Fibroblast of lung (primary cell): ENCODE measurements at regions not wholly inside any gene's neighbourhood (a gene's known extent, or its start where the extent isn't known, plus 50 kb on each side); places are given as distances from the start of the nearest gene placed in this dataset.

ENCODE experiments used
- CTCF ChIP-seq, 2 donors: IDR thresholded peaks in 1 of 2; conservative IDR thresholded peaks in 1 of 2; 1 replicate in 1 of 2; 2 replicates in 1 of 2; pipeline ENCODE4 v1.5.1; 2011 to 2012; ENCODE audit warnings: low read length in 2 of 2, control low read depth in 1 of 2, inconsistent platforms in 1 of 2, low read depth in 1 of 2, mild to moderate bottlenecking in 1 of 2
- EZH2 ChIP-seq: IDR thresholded peaks from 2 replicates; pipeline ENCODE4 v1.5.1; 2012; ENCODE audit warnings: low read length, control low read depth, mild to moderate bottlenecking; ENCODE audit errors: missing control alignments

GRCh38 chr5:103623425-103623824, 60.8 kb upstream of the NUDT12 start:
- TF ChIP-seq CTCF (conservative IDR thresholded peaks at IDR 0.05 in 1 of 2, IDR thresholded peaks at IDR 0.05 in 1 of 2; ENCODE audit: low read depth in 1 of 2, low read length in 2 of 2) (no peak), EZH2 (no peak)
